B cell (primary cell): ENCODE measurements at regions not wholly inside any gene's neighbourhood (a gene's known extent, or its start where the extent isn't known, plus 50 kb on each side); places are given as distances from the start of the nearest gene placed in this dataset.

ENCODE experiments used
- ATAC-seq: fragments of 200-7000 bp; cut with Tn5 transposase; one replicate; pipeline ENCODE4 v1.10.0; 2021; ENCODE audit warnings: low read depth, mild to moderate bottlenecking, moderate number of reproducible peaks, moderate library complexity
- CTCF ChIA-PET: fragments of 350-600 bp; sonication (Branson Sonifier 250); formaldehyde crosslinking; loops from one replicate; lab custom pipeline; 2021; ENCODE audit warnings: antibody characterized with exemption, inconsistent platforms; lab: Charles Lee
- POLR2A ChIA-PET: fragments of 350-600 bp; sonication (Branson Sonifier 250); formaldehyde crosslinking; loops from one replicate; lab custom pipeline; 2021; ENCODE audit warnings: antibody characterized with exemption; lab: Charles Lee
- DNase-seq: peaks from one replicate; pipeline ENCODE4 v3.0.0; 2013
- H2AFZ ChIP-seq: 2 replicates; pipeline ENCODE4 v1.6.1; 2012; ENCODE audit warnings: mild to moderate bottlenecking, low read depth, low read length; ENCODE audit not compliant: insufficient read depth, poor library complexity, severe bottlenecking
- H3K27ac ChIP-seq, 2 donors: 1 replicate in 1 of 2; 2 replicates in 1 of 2; pipeline ENCODE4 v1.5.1; 2012 to 2013; ENCODE audit warnings: low read length in 2 of 2, mild to moderate bottlenecking in 2 of 2, moderate library complexity in 1 of 2
- H3K27me3 ChIP-seq, 4 experiments: fragments of 200-600 bp in 1 of 4; sonication (generic) in 1 of 4; replicated peaks in 1 of 4; 1 replicate in 2 of 4; 2 replicates in 2 of 4; pipeline versions ENCODE4 v1.6.1 to v1.7.0; 2013 to 2016; ENCODE audit warnings: low read length in 3 of 4, mild to moderate bottlenecking in 2 of 4, mixed read lengths in 1 of 4, moderate library complexity in 1 of 4; ENCODE audit not compliant: insufficient read depth in 4 of 4, control insufficient read depth in 3 of 4; ENCODE audit errors: control extremely low read depth in 1 of 4
- H3K36me3 ChIP-seq, 2 experiments: replicated peaks in 1 of 2; 1 replicate in 1 of 2; 2 replicates in 1 of 2; pipeline versions ENCODE4 v1.6.1 to v1.7.1; 2013; ENCODE audit warnings: low read length in 1 of 2; ENCODE audit not compliant: insufficient read depth in 2 of 2, control insufficient read depth in 1 of 2; ENCODE audit errors: control extremely low read depth in 1 of 2, extremely low read depth in 1 of 2
- H3K4me1 ChIP-seq, 2 donors: fragments of 200-600 bp in 1 of 2; sonication (generic) in 1 of 2; 1 replicate in 1 of 2; 2 replicates in 1 of 2; pipeline versions ENCODE4 v1.5.1 to v1.6.1; 2013 to 2017; ENCODE audit warnings: low read length in 2 of 2; ENCODE audit not compliant: control insufficient read depth in 2 of 2, insufficient read depth in 2 of 2
- H3K4me2 ChIP-seq: replicated peaks from 2 replicates; pipeline ENCODE3; 2012; ENCODE audit warnings: mild to moderate bottlenecking, low read depth, low read length; ENCODE audit not compliant: poor library complexity, severe bottlenecking
- H3K4me3 ChIP-seq, 5 experiments: fragments of 200-600 bp in 1 of 5; sonication (generic) in 1 of 5; 1 replicate in 3 of 5; 2 replicates in 2 of 5; pipeline versions ENCODE4 v1.5.1 to v1.7.0; 2011 to 2016; ENCODE audit warnings: low read length in 4 of 5, mild to moderate bottlenecking in 4 of 5, low read depth in 2 of 5, control low read depth in 1 of 5, moderate library complexity in 1 of 5; ENCODE audit not compliant: insufficient read depth in 1 of 5; ENCODE audit errors: control extremely low read depth in 1 of 5, extremely low read depth in 1 of 5
- H3K79me2 ChIP-seq: fragments of 200-600 bp; sonication (generic); one replicate; pipeline ENCODE4 v1.6.0; 2016; ENCODE audit warnings: low read length; ENCODE audit not compliant: control insufficient read depth, insufficient read depth
- H3K9ac ChIP-seq: fragments of 200-600 bp; sonication (generic); 2 replicates; pipeline ENCODE4 v1.6.1; 2017; ENCODE audit warnings: mild to moderate bottlenecking, low read length, moderate library complexity
- H3K9me3 ChIP-seq, 3 donors: one replicate each; pipeline versions ENCODE4 v1.6.1 to v1.7.1; 2013; ENCODE audit warnings: low read length in 2 of 3; ENCODE audit not compliant: control insufficient read depth in 2 of 3, insufficient read depth in 1 of 3; ENCODE audit errors: control extremely low read depth in 1 of 3
- H4K20me1 ChIP-seq: 2 replicates; pipeline ENCODE4 v1.6.0; 2012; ENCODE audit warnings: mild to moderate bottlenecking, low read length; ENCODE audit not compliant: insufficient read depth, control insufficient read depth, poor library complexity, severe bottlenecking
- H3K27ac Mint-ChIP-seq: one replicate; pipeline ENCODE4 v1.8.0; 2021; ENCODE audit warnings: mixed read lengths
- H3K27me3 Mint-ChIP-seq: one replicate; pipeline ENCODE4 v1.8.0; 2021; ENCODE audit warnings: mixed read lengths
- H3K4me1 Mint-ChIP-seq: one replicate; pipeline ENCODE4 v1.8.0; 2021; ENCODE audit warnings: mixed read lengths
- H3K4me3 Mint-ChIP-seq: one replicate; pipeline ENCODE4 v1.8.0; 2021; ENCODE audit warnings: mixed read lengths
- H3K9me3 Mint-ChIP-seq: one replicate; pipeline ENCODE4 v1.8.0; 2022; ENCODE audit warnings: mixed read lengths; ENCODE audit not compliant: insufficient read depth
- CTCF ChIP-seq: fragments of 200-600 bp; IDR thresholded peaks from one replicate; pipeline ENCODE4 v1.8.0; 2022; ENCODE audit warnings: antibody characterized with exemption, mild to moderate bottlenecking
- EZH2 ChIP-seq: IDR thresholded peaks from 2 replicates; pipeline ENCODE4 v1.6.1; 2012; ENCODE audit warnings: borderline replicate concordance, low read depth, mild to moderate bottlenecking, moderate library complexity, low read length; ENCODE audit not compliant: insufficient read depth, poor library complexity, severe bottlenecking
- WGBS: methylation state at CpG from one replicate; pipeline ENCODE4 v1.1.5; 2013; ENCODE audit warnings: missing lambda C conversion rate; ENCODE audit not compliant: insufficient coverage; 5-methylcytosine and 5-hydroxymethylcytosine counted together
- intact Hi-C: fragments of 100-400 bp; cut with micrococcal nuclease; formaldehyde crosslinking; loops from one replicate; pipeline ENCODE4 v1.10.0; 2022

- H3K27ac ChIP-seq, result no peak overlapping the region
- no peaks in the 10 kb centered on the region for H3K36me3 ChIP-seq
- H4K20me1 ChIP-seq, result no peaks in the 10 kb centered on the region
- DNase-seq (peak; percentile 2), ATAC-seq (no peak)
- peaks cover 8% of the 10 kb centered on the region for H3K9me3 Mint-ChIP-seq
- H3K27me3 ChIP-seq, result no peaks in the 10 kb centered on the region
- POLR2A ChIA-PET, result no interaction called here
- H3K79me2 ChIP-seq, result no peaks in the 10 kb centered on the region
- H3K9ac ChIP-seq, result no peak overlapping the region
- H3K27me3 Mint-ChIP-seq, result no peaks in the 10 kb centered on the region
- no peak for TF ChIP-seq CTCF
- H3K4me1 Mint-ChIP-seq, result peaks cover 4% of the 10 kb centered on the region
- H3K9me3 ChIP-seq, result peaks cover 2 to 7% (median 6%) of the 10 kb centered on the region in 3 donors
- H3K27ac Mint-ChIP-seq, result no peak overlapping the region
- H3K4me2 ChIP-seq, result no peak overlapping the region
- H3K4me3 Mint-ChIP-seq, result no peak overlapping the region
- CTCF ChIA-PET, result no interaction called here
- no peak overlapping the region for H3K4me3 ChIP-seq
- H2AFZ ChIP-seq, result no peak overlapping the region
- WGBS, result 92% methylated on average over 11 of the region's 17 CpGs
- intact Hi-C loops, result no loop called here
- peaks cover 0 to 2% of the 10 kb centered on the region in 2 donors for H3K4me1 ChIP-seq
These were observed 2152.3 kb upstream of the PIK3C3 start for GRCh38 chr18:39802648-39803229.

GRCh38 chr18:39801848-39802247 lies 2153.2 kb upstream of the PIK3C3 start:
- 88% methylated on average over 4 of the region's 9 CpGs for WGBS
- H3K4me3 ChIP-seq, result no peak overlapping the region
- H3K27me3 ChIP-seq, result no peaks in the 10 kb centered on the region
- H3K27ac Mint-ChIP-seq, result no peak overlapping the region
- peaks cover 8% of the 10 kb centered on the region for H3K9me3 Mint-ChIP-seq
- peaks cover 4% of the 10 kb centered on the region for H3K4me1 Mint-ChIP-seq
- no peaks in the 10 kb centered on the region for H3K79me2 ChIP-seq
- no peak overlapping the region for H3K27ac ChIP-seq
- ATAC-seq, result no peak
- peaks cover 0 to 2% of the 10 kb centered on the region in 2 donors for H3K4me1 ChIP-seq
- H3K4me3 Mint-ChIP-seq, result no peak overlapping the region
- H2AFZ ChIP-seq, result no peak overlapping the region
- CTCF ChIA-PET, result no interaction called here
- H3K4me2 ChIP-seq, result no peak overlapping the region
- H3K9ac ChIP-seq, result no peak overlapping the region
- TF ChIP-seq CTCF (no peak), EZH2 (no peak)
- peak; percentile 2 for DNase-seq
- H4K20me1 ChIP-seq, result no peaks in the 10 kb centered on the region
- H3K36me3 ChIP-seq, result no peaks in the 10 kb centered on the region
- intact Hi-C loops, result no loop called here
- peaks cover 2 to 7% (median 6%) of the 10 kb centered on the region in 3 donors for H3K9me3 ChIP-seq
- H3K27me3 Mint-ChIP-seq, result no peaks in the 10 kb centered on the region
- POLR2A ChIA-PET, result no interaction called here
